Peyer's patch (tissue), 4 donors: ENCODE measurements at regions not wholly inside any gene's neighbourhood (a gene's known extent, or its start where the extent isn't known, plus 50 kb on each side); places are given as distances from the start of the nearest gene placed in this dataset.

Source experiments
- DNase-seq, 3 donors: peaks; one replicate each; pipeline ENCODE4 v3.0.0-alpha.2; 2017 to 2019
- H3K27ac ChIP-seq, 4 donors: fragments of 200-600 bp; sonication (generic); one replicate each; pipeline ENCODE4 v1.5.1; 2016 to 2019
- H3K27me3 ChIP-seq, 2 donors: fragments of 200-600 bp; sonication (generic); one replicate each; pipeline ENCODE4 v1.5.1; 2019
- H3K36me3 ChIP-seq, 3 donors: fragments of 200-600 bp; sonication (generic); one replicate each; pipeline ENCODE4 v1.5.1; 2016 to 2019
- H3K4me1 ChIP-seq, 4 donors: fragments of 200-600 bp; sonication (generic); one replicate each; pipeline ENCODE4 v1.5.1; 2016 to 2019
- H3K4me3 ChIP-seq, 4 donors: fragments of 200-600 bp; sonication (generic); 1 replicate in 3 of 4; 2 replicates in 1 of 4; pipeline ENCODE4 v1.5.1; 2016 to 2019; ENCODE audit warnings: mild to moderate bottlenecking in 1 of 4
- H3K9me3 ChIP-seq, 4 donors: fragments of 200-600 bp; sonication (generic); one replicate each; pipeline ENCODE4 v1.5.1; 2016 to 2019; ENCODE audit warnings: mild to moderate bottlenecking in 1 of 4
- CTCF ChIP-seq, 6 experiments: fragments of 450-650 bp in 4 of 6; fragments of 200-600 bp in 2 of 6; sonication (generic) in 1 of 6; IDR thresholded peaks; one replicate each; pipeline ENCODE4 v1.5.1; 2017 to 2019; ENCODE audit warnings: antibody characterized with exemption in 6 of 6, mild to moderate bottlenecking in 3 of 6, moderate library complexity in 1 of 6
- POLR2A ChIP-seq, 2 donors: fragments of 450-650 bp; IDR thresholded peaks; one replicate each; pipeline ENCODE4 v1.5.1; 2017; ENCODE audit warnings: antibody characterized with exemption in 2 of 2, mild to moderate bottlenecking in 2 of 2, moderate library complexity in 2 of 2

GRCh38 chr14:26124896-26125438 is 472.9 kb downstream of the NOVA1 start:
- H3K4me3 ChIP-seq, result no peak overlapping the region
- no peak for TF ChIP-seq CTCF (IDR thresholded peaks at IDR 0.05)
- no peak for TF ChIP-seq POLR2A (IDR thresholded peaks at IDR 0.05)

GRCh38 chr14:26123459-26123858 is 474.4 kb downstream of the NOVA1 start:
- no peak overlapping the region for H3K4me3 ChIP-seq
- no peaks in the 10 kb centered on the region for H3K27me3 ChIP-seq
- TF ChIP-seq CTCF (IDR thresholded peaks at IDR 0.05), result no peak
- no peak for DNase-seq
- no peaks in the 10 kb centered on the region for H3K36me3 ChIP-seq
- no peak overlapping the region for H3K27ac ChIP-seq
- H3K4me1 ChIP-seq, result no peaks in the 10 kb centered on the region
- no peaks in the 10 kb centered on the region for H3K9me3 ChIP-seq

More at GRCh38 chr14:26124896-26125438, 472.9 kb downstream of the NOVA1 start:
- Histone ChIP-seq H3K27ac (no peak overlapping the region), H3K36me3 (no peaks in the 10 kb centered on the region), H3K4me1 (no peaks in the 10 kb centered on the region), H3K9me3 (no peaks in the 10 kb centered on the region), H3K27me3 (no peaks in the 10 kb centered on the region)
- no peak for DNase-seq

- H3K36me3 ChIP-seq, result no peaks in the 10 kb centered on the region
These were observed 476.7 kb downstream of the NOVA1 start for GRCh38 chr14:26121181-26121580.

GRCh38 chr14:26113911-26114640 is 483.8 kb downstream of the NOVA1 start:
- Histone ChIP-seq H3K9me3 (no peaks in the 10 kb centered on the region), H3K4me1 (no peaks in the 10 kb centered on the region), H3K36me3 (no peaks in the 10 kb centered on the region), H3K27me3 (no peaks in the 10 kb centered on the region), H3K4me3 (no peak overlapping the region), H3K27ac (no peak overlapping the region)
- no peak for DNase-seq
- TF ChIP-seq POLR2A (IDR thresholded peaks at IDR 0.05), result no peak
- no peak for TF ChIP-seq CTCF (IDR thresholded peaks at IDR 0.05)

More at GRCh38 chr14:26121181-26121580, 476.7 kb downstream of the NOVA1 start:
- H3K4me3 ChIP-seq, result no peak overlapping the region
- TF ChIP-seq POLR2A (IDR thresholded peaks at IDR 0.05) (no peak), CTCF (IDR thresholded peaks at IDR 0.05) (no peak)
- no peaks in the 10 kb centered on the region for H3K9me3 ChIP-seq
- H3K27me3 ChIP-seq, result no peaks in the 10 kb centered on the region
- DNase-seq, result no peak
- no peaks in the 10 kb centered on the region for H3K4me1 ChIP-seq
- H3K27ac ChIP-seq, result no peak overlapping the region

- no peak overlapping the region for H3K4me3 ChIP-seq
- H3K9me3 ChIP-seq, result no peaks in the 10 kb centered on the region
- no peaks in the 10 kb centered on the region for H3K27me3 ChIP-seq
- H3K36me3 ChIP-seq, result no peaks in the 10 kb centered on the region
- TF ChIP-seq POLR2A (IDR thresholded peaks at IDR 0.05), result no peak
- TF ChIP-seq CTCF (IDR thresholded peaks at IDR 0.05), result no peak
- H3K27ac ChIP-seq, result no peak overlapping the region
- H3K4me1 ChIP-seq, result no peaks in the 10 kb centered on the region
- no peak for DNase-seq
These were observed 493.1 kb downstream of the NOVA1 start for GRCh38 chr14:26104717-26105116.
